NCI-H187 (cell line): ENCODE measurements at regions not wholly inside any gene's neighbourhood (a gene's known extent, or its start where the extent isn't known, plus 50 kb on each side); places are given as distances from the start of the nearest gene placed in this dataset.

ENCODE experiments used
- DNase-seq, 2 experiments: peaks; one replicate each; lab custom pipeline; 2025; lab: John Stamatoyannopoulos, UW

DNA sequence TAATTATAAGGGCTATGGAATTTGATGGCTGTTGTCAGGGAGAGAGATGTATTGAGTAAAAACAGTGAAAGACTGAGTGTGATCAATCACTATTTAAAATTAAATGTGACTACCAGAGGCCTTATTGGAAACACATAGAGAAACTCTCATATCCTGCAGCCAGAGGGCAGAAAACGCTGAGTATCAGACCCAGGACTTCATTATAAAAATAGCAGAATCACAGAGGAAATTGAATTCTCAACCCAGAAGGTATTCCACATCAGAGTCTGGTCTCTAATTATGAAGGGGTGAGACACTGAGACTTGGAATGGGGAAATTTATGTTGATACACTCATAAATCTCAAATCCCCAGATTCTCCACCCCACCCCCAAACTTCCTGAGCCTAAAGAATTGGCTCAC is 69.5 kb upstream of the IL6 start:
- DNase-seq = no peak

DNA sequence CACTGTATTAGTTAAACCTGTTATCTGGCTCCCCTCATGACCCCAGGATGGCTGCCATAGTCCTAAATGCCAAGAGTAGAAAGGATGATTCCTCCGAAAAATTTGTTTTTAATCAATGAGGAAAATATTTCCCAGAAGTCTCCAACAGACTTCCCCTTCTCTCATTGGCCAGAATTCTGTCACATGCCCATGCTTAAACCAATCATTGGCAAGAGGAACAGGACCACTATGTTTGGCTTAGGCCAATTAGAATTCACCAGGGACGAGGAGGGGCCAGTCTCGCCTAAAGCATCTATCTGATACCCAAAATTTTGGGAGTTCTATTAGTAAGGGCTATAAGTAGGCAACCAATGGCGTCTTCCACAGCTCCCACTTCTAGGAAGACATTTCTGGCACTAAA is 71.2 kb upstream of the IL6 start:
- no peak for DNase-seq

DNA sequence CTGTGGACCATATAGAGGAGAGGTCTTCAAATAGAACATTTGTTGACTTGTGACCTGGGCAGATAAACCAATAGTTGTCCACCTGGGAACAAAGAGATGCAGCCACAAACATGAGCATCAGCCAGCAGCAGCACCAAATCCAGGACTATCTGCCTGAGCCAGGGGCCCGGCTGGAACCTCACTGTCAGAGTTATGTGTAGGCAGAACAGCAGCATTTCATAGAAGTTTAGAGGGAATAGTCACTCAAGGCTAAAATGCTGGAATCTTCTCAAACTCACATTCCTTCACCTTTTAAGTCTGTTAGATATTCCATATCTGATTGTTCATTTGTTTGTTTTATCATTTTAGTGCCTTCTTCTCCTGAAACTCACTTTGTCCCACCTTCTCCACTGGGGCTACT is 72.2 kb upstream of the IL6 start:
- DNase-seq = no peak

DNA sequence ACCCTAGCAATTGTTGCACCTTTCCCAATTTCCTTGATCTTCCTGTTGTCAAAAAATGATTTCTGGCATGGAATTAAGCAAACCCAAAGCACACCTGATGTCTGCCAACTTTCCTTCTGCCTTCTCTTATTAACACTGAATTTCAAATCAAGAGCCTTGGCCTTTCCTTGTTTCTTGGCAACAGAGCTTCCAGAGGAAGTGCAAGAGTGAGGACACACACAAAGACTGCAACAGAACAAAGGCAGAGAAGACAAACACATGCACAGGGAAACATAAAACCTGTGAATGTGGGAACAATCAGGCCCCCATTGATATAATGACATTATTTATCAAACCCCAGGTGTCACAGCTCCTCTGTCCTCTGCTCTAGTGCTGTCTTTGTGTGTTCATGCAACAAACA is 73.0 kb upstream of the IL6 start:
- no peak for DNase-seq

DNA sequence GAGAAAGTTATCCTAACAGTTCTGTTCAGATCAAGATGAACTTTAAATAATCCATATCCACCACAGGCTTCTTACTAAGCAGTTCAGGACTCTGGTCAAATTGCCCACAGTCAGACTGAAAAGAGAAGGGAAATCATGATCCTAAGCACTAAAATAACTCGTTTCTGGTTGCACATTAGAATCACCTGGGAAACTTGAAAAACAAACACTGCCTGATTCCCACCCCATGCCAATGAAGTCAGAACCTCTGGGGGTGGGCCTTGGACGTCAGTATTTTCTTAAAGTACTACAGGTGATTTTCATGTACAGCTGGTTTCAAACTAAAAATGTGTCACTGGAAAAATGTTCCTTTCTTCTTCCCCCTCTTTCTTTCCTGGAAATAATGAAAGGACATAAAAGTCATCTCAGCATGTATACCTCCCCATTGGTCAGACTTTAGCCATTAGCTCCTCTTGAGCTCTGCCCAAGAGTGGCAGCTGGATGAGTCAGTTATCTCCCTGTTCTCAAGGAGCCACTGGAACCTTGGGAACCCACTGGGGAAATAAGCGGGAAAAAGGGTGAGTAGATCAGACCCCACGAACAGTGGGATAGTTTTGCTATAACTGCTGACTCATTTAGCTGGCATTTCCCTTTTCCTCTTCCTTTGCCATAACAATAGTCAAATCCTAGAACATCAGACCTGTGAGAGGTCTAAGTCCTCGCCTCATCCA is 75.3 kb upstream of the IL6 start:
- no peak for DNase-seq

DNA sequence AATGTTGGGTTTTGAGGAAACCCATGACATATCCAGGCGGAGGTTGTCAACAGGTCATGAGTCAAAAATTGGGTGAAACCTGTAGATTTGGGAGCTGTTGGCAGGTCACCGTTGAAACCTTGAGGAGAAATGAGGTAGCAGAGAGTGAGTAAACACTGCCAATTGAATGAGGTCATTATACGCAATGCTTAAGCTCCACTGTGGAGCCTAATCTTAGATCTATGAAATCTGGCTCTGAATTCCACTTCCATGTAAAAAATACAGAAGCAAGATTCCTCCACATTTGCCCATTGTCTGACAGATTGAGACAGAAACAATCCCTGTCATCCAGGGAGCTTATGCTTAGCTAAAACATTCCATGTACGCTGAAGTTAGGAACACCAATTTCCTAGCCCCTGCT is 76.0 kb upstream of the IL6 start:
- no peak for DNase-seq

DNA sequence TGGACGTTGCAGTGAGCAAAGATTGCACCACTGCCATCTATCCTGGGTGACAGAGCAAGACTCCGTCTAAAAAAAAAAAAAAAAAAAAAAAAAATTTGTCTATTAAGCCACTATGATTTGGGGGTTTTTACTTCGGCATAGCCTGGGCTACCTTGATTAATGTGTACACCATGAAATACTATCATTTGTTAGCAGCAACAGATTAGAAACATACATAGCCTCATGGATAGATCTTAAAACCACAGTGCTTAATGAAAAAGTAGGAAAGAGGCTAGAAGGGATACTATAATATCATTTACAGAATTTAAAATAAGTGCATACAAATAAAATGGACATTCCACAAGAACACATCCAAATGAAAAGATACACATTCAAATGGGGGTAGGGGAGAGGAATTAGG is 77.3 kb upstream of the IL6 start:
- DNase-seq = no peak

DNA sequence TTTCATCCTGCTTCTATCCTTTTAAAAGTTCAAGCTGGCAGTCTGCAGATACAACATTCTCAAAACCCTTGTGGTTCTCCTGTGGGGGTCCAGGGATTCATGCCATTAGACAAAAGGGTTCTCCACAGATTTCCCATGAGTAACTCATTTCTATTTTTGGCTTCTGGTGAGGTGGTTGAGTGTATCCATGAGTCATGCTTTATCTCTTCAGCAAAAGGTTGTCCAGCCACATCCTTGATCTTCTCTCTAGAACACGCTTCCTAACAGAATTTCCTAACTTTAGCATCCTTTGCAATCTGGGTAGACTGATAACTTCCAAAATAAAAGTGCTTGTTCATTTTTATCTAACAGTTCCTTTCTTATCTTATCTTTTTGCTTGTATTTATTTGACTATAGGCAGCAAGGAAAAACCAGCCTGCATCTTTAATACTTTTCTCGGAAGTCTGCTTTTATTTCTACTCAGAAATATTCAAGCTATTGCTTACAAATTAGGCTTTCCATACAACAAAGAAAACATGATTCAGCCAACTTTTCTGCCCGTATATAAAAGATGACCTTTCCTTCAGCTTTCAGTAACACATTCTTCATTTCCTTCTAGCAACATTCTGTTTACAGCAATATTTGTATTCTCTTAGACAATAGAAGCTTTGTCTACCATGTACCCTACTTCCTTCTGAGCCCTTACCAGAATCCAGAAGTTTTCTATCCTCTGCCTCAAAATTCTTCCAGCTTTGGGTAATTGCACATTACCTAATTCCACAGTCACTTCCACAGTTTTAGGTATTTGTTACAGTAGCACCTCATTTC is 79.3 kb upstream of the IL6 start:
- no peak for DNase-seq

DNA sequence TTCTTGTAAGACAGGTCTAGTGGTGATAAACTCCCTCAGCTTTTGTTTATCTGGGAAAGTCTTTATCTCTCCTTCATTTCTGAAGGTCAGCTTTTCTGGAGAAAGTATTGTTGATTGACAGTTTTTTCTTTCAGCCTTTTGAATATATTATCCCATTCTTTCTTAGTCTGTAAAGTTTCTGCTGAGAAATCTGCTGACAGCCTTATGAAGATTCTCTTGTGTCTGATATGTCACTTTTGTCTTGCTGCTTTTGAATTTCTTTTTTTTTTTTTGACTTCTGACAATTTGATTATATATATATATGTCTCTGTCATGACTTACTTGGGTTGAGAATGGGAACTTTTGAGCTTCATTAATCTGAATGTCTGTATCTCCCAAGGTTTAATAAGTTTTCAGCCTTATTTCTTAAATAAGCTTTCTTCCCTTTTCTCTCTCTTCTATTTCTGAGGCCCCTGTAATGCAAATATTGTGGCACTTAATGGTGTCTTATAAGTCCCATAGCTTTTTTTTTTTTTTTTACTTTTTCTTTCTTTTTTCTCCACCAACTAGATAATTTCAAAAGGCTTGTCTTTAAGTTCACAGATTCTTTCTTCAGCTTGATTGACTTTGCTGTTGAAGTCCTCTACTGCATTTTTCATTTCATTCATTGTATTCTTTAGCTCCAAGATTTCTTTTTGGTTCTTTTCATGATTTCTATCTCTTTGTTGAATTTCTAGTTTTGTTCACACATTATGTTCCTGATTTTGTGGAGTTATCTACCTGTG is 81.4 kb upstream of the IL6 start:
- DNase-seq = no peak

DNA sequence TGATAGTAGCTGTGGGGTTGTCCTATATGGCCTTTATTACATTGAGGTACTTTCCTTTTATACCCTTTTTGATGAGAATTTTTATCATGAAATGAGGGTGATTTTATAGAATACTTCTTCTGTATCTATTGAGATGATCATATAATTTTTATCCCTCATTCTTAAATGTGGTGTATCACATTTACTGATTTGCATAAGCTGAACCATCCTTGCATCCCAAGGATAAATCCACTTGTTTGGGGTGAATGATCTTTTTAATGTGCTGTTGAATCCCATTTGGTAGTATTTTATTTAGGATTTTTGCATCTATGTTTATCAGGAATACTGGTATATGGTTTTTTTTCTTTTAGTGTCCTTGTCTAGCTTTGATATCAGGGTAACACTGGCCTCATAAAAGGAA is 84.5 kb upstream of the IL6 start:
- DNase-seq = no peak

DNA sequence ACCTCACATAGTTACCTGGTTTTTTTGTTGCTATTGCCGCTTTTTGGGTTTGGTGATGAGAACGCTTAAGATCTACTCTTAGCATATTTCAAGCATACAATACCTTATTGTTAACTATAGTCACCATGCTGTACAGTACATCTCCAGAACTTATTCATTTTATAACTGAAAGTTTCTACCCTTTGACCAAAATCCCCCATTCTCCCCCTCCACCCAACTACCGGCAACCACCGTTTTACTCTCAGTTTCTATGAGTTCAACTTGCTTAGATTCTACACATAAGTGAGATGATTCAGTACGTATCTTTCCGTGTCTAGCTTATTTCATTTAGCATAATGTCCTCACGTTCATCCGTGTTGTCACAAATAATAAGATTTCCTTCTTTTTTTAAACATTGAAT is 86.7 kb upstream of the IL6 start:
- no peak for DNase-seq

DNA sequence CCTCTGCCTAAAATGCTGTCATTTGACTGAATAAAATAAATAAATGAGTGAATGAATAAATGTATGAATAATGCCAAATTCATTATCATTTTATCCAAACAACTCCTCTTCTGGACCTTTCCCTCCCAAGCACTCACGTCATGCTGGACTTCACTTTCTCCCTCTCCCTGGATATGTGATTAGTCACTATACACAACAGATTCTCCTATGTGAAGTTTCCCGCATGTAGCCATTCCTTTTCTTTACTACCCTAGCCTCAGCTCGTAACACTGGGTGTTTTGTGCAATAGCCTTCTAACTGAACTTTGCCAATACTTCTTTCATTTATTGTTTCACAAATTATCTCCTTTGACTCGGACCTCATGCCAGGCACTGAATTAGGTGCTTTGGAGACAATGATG is 87.6 kb upstream of the IL6 start:
- no peak for DNase-seq

DNA sequence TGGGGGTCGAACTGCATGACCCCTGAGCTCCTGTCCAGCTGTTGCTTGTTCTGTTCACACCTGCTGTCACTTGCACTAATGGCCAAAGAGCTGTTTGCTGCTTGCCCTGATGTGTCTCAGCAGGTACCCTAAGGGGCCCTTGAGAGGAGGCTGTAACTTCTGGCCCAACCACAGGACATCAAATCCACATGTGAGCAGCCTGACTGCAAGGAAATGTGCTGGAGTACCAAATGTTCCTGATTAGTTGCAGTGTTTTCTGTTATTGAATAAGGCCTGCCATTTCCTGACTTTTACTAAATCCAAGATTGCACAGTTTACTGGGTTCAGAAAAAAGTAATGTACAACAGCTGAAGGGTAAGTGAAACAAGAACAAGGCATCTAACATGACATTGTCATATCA is 91.7 kb upstream of the IL6 start:
- no peak for DNase-seq

DNA sequence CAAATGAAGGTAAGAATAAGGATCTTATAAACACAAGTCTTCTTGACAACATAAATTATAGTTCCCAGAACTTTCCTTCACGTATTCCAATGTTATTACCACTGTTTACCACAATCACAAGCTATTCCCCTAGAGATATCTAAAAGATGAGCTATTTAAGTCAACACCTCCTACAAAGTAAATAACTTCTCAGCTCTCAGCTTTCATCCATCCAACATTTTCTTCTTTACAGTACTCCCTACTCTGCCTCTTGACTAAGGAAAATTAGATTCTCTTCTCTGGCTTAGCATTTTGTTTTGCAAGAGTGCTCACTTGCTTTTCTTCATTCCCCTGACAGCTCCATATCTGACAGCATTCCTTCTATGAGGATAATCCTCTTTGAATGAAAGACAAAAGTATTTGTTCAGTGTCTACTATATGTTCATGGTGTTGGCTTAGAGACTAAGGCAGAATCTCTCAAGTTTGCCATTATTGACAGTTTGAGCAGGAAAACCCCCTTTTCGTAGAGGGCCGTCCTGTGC is 93.0 kb upstream of the IL6 start:
- no peak for DNase-seq

DNA sequence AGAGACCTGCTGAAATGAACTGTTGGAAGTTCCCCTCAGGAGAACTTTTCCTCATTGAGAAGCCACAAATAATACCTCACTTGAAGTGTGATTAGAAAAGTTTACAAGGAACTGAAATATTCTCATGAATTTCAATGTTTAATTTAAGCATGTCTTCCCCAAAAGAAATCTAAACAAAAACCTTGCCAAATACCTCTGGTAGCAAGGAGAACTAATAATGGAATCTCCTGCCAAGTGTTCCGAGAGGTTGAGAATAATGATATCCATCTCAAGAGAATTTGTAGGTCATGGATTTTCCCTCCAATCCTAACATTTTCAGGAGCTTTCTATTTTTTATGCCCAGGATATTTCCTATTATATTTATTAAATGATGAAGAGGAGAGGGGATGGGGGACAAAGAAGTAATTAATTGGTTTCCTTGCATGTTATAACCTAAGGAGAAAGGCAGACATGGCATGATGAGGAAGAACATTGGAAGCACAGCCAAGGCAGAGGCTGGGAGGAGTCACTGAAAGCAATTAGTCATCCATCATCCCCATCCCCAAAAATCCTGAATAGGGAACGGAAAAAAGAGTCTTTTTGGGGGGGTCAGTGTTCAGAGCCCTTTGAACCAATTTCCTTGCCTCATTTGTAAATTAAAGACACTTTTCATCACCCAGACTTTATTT is 93.6 kb upstream of the IL6 start:
- no peak for DNase-seq

DNA sequence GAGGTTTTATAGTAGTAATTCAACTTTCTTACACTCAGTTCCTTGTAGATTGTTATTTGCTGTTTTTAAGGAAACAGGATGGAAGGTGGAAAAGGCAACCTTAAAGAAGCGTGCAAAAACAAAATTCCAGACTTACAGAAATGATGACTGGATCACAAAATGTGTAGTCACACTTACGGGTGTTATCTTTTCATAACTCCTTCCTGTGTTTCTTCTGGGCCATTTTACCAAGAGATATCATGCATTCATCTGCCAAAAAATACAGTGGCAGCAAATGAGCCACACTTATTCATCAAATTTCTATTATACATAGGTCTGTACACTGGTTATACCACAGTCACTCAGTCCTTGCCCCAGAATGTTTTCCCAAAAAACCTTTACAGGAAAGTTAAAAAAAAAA is 94.3 kb upstream of the IL6 start:
- DNase-seq = no peak

DNA sequence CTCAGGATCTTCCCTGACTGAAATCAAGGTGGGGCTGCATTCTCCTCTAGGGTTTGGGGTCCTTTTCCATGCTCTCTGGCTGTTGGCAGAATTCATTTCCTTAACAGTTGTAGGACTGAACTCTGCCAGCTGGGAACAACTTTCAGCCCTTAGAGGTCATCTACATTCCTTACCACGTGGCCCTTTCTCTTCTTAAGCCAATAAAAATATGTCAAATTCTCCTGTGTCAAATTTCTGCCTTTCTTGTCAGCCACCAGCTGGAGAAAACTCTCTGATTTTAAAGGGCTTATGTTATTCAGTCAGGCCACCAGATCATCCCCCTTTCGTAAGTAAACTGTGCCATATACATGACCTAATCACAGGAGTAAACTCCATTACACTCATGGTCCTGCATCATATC is 95.3 kb upstream of the IL6 start:
- DNase-seq = no peak

DNA sequence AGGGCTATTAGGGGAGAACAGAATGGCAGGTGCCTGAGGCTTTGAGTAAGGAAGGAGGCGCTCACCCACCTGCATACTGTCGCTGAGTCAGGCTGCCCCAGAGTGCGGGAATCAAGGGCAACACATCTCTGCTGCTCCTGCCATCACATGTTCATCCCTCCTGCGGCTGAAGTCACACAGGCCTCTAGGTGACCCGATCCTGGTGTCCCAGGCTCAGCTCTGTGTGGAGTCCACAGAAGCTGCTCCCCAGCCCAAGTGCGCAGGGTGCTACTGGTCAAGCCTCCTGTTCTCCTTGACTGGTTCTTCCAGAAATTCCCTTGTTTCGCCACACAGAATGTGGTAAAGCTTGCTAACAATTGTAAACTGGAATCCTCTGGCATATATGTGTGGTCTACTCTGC is 96.9 kb upstream of the IL6 start:
- no peak for DNase-seq

DNA sequence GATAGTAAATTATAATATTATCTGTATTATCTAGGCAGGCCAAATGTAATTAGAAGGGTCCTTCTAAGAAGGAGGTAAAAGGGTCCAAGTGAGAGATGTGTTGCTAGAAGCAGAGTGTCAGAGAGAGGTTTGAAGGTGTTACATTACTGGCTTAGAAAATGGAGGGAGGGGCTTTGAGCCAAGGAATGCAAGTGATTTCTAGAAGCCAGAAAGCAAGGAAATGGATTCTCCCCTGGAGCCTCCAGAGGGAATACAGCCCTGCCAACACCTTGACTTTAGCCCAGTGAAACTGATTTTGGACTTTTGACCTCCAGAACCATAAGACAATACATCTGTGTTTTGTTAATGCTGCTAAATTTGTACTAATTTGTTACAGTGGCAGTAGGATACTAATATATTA is 97.9 kb upstream of the IL6 start:
- DNase-seq = no peak

DNA sequence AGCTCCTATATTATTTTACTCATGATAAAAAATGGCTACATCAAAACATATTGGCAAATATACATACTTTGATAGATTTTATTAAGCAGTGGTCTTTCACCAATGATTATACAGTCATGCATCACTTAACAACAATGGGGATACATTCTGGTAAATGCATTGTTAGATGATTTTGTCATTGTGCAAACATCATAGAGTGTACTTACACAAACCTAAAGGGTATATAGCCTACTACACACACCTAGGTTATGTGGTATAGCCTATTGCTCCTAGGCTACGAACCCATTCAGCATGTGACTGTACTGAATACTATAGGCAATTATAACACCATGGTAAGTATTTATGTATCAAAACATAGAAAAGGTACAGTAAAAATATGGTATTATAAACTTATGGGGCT is 98.9 kb upstream of the IL6 start:
- no peak for DNase-seq

DNA sequence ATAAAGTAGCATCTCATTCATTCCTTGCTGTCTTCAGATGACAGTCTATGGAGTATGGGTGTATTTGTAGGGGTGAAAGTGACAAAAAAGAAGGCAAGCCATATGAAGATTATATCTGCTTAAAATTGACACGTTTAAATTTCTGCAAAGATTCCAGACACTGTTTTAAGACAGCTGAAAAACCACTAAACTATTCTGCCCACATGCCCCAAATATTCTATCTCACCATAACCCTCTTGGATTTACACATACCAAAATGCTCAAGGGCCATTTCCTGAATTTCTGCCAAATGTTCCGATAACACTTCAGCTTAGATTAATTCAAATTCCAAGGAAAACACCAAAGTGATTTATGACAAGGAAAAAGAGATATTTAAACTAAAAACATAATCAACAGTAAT is 99.9 kb upstream of the IL6 start:
- DNase-seq = no peak

DNA sequence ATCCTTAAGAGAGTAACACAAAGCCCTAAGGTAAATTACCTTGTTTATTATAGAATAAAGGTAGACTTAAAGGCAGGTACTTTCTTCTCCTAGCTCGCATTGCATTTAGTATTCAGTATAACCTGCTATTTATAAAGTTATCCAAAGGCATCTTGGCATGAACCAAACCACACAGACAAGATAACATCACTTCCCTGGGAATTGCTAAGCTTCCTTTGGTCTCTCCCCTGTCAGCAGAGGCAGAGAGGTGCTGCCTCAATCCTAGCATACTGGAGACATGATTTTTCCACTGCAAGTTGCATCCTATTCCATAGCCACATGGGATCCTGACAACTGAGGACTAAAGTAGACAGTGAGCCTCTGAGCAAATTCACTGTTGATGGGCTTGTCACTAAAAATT is 101.7 kb upstream of the IL6 start:
- DNase-seq = no peak
